Activated B cell treated with CpG ODN at 0.5 μM for 24 hours (primary cell): ENCODE measurements at regions not wholly inside any gene's neighbourhood (a gene's known extent, or its start where the extent isn't known, plus 50 kb on each side); places are given as distances from the start of the nearest gene placed in this dataset.
"Not testable (repeated sequence)": the region's sequence is repeated elsewhere in the genome, so short reads cannot be mapped to it uniquely, and the experiment has no call there.

ENCODE experiments used
- ATAC-seq: fragments of 200-7000 bp; cut with Tn5 transposase; one replicate; pipeline ENCODE4 v1.10.0; 2021; ENCODE audit warnings: low read depth, mild to moderate bottlenecking, moderate library complexity
- CTCF ChIA-PET: fragments of 350-600 bp; sonication (Branson Sonifier 250); formaldehyde crosslinking; loops from one replicate; lab custom pipeline; 2021; ENCODE audit warnings: antibody characterized with exemption; lab: Charles Lee
- POLR2A ChIA-PET: fragments of 350-600 bp; sonication (Branson Sonifier 250); formaldehyde crosslinking; loops from one replicate; lab custom pipeline; 2021; ENCODE audit warnings: antibody characterized with exemption; lab: Charles Lee
- DNase-seq: peaks from one replicate; pipeline ENCODE4 v3.0.0; 2022
- H3K27ac Mint-ChIP-seq: one replicate; pipeline ENCODE4 v1.8.0; 2020; ENCODE audit warnings: mixed read lengths
- H3K27me3 Mint-ChIP-seq: one replicate; pipeline ENCODE4 v1.8.0; 2021; ENCODE audit warnings: mixed read lengths
- H3K36me3 Mint-ChIP-seq: one replicate; pipeline ENCODE4 v1.8.0; 2021; ENCODE audit warnings: low read depth, mixed read lengths
- H3K4me1 Mint-ChIP-seq: one replicate; pipeline ENCODE4 v1.8.0; 2021; ENCODE audit warnings: mixed read lengths
- H3K4me3 Mint-ChIP-seq: one replicate; pipeline ENCODE4 v1.8.0; 2020; ENCODE audit warnings: mild to moderate bottlenecking, mixed read lengths
- H3K9me3 Mint-ChIP-seq: one replicate; pipeline ENCODE4 v1.8.0; 2020; ENCODE audit warnings: mixed read lengths
- intact Hi-C: fragments of 100-400 bp; cut with micrococcal nuclease; formaldehyde crosslinking; loops from one replicate; pipeline ENCODE4 v1.15.1; 2024
- TF ChIP-seq, protein P1 (sequence below): fragments of 200-600 bp; IDR thresholded peaks from one replicate; pipeline ENCODE4 v1.8.0; 2022; ENCODE audit warnings: antibody characterized with exemption, mild to moderate bottlenecking

DNA sequence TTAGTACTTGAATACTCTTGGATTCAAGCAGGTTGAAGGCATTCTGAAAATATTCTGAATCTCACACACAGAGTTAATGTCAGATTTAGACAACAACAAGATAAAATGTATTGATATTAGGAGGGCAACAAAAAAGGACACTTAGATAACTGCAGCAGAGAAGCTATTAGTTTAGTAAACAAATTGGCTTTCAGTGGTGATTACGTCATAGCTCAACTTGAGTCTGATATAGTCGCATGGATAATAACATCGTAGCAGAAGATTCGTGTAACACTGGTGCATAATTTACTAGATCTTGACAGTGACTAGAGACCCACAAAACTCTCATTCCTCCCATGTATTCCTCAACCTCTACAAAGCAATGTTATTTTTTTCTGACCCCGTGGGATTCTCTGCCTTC, 268.3 kb downstream of the KCNJ2 start:
- DNase-seq (no peak), ATAC-seq (no peak)
- H3K4me3 Mint-ChIP-seq, result no peak overlapping the region
- H3K36me3 Mint-ChIP-seq, result no peaks in the 10 kb centered on the region
- CTCF ChIA-PET, result no interaction called here
- H3K27ac Mint-ChIP-seq, result no peak overlapping the region
- no peaks in the 10 kb centered on the region for H3K4me1 Mint-ChIP-seq
- intact Hi-C loops, result no loop called here
- no peaks in the 10 kb centered on the region for H3K27me3 Mint-ChIP-seq
- TF ChIP-seq, protein P1, sequence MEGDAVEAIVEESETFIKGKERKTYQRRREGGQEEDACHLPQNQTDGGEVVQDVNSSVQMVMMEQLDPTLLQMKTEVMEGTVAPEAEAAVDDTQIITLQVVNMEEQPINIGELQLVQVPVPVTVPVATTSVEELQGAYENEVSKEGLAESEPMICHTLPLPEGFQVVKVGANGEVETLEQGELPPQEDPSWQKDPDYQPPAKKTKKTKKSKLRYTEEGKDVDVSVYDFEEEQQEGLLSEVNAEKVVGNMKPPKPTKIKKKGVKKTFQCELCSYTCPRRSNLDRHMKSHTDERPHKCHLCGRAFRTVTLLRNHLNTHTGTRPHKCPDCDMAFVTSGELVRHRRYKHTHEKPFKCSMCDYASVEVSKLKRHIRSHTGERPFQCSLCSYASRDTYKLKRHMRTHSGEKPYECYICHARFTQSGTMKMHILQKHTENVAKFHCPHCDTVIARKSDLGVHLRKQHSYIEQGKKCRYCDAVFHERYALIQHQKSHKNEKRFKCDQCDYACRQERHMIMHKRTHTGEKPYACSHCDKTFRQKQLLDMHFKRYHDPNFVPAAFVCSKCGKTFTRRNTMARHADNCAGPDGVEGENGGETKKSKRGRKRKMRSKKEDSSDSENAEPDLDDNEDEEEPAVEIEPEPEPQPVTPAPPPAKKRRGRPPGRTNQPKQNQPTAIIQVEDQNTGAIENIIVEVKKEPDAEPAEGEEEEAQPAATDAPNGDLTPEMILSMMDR, result no peak
- POLR2A ChIA-PET, result no interaction called here
- H3K9me3 Mint-ChIP-seq, result peaks cover 2% of the 10 kb centered on the region

GRCh38 chr17:70446446-70446845, 277.1 kb downstream of the KCNJ2 start:
- POLR2A ChIA-PET, result no interaction called here
- DNase-seq (no peak), ATAC-seq (no peak)
- intact Hi-C loops, result no loop called here
- H3K4me1 Mint-ChIP-seq, result no peaks in the 10 kb centered on the region
- CTCF ChIA-PET, result no interaction called here
- H3K27me3 Mint-ChIP-seq, result no peaks in the 10 kb centered on the region
- H3K4me3 Mint-ChIP-seq, result no peak overlapping the region
- H3K9me3 Mint-ChIP-seq, result peaks cover 6% of the 10 kb centered on the region
- H3K27ac Mint-ChIP-seq, result no peak overlapping the region
- TF ChIP-seq, protein P1, result no peak
- no peaks in the 10 kb centered on the region for H3K36me3 Mint-ChIP-seq

- H3K4me1 Mint-ChIP-seq, result no peaks in the 10 kb centered on the region
- H3K36me3 Mint-ChIP-seq, result no peaks in the 10 kb centered on the region
- ATAC-seq, result no peak
- H3K4me3 Mint-ChIP-seq, result no peak overlapping the region
- ChIA-PET CTCF (no interaction called here), POLR2A (no interaction called here)
- DNase-seq, result no peak
- TF ChIP-seq, protein P1, result no peak
- no peaks in the 10 kb centered on the region for H3K27me3 Mint-ChIP-seq
- intact Hi-C loops, result no loop called here
- peaks cover 6% of the 10 kb centered on the region for H3K9me3 Mint-ChIP-seq
- H3K27ac Mint-ChIP-seq, result no peak overlapping the region
These were observed 278.3 kb downstream of the KCNJ2 start for GRCh38 chr17:70447588-70447987.

- H3K4me1 Mint-ChIP-seq, CTCF ChIA-PET, ATAC-seq, intact Hi-C loops, H3K27ac Mint-ChIP-seq, DNase-seq, H3K27me3 Mint-ChIP-seq, H3K4me3 Mint-ChIP-seq, POLR2A ChIA-PET, H3K9me3 Mint-ChIP-seq, H3K36me3 Mint-ChIP-seq: not testable (repeated sequence)
These were observed 283.7 kb downstream of the KCNJ2 start for GRCh38 chr17:70453075-70453474.

DNA sequence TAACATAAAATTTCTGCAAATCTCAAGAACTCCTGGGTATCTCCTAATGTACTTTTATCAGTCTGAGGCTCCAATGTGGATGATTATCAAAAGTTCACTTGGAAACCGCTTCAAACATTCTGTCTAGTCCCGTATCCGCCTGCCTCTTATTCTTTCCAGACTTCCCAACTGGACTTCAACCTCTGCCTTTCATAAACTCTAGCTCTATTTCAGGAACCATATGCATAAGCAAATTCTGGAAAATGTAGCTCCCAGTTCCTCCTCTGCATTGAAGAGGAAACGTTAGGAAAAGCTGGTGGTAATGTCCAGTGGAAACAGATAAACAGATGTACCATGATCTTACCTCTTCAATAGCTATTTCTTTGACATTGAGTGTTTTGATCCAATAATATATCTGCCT, 285.0 kb downstream of the KCNJ2 start:
- H3K27ac Mint-ChIP-seq, result no peak overlapping the region
- H3K9me3 Mint-ChIP-seq, result peaks cover 3% of the 10 kb centered on the region
- ATAC-seq (no peak), DNase-seq (no peak)
- H3K27me3 Mint-ChIP-seq, result no peaks in the 10 kb centered on the region
- no peak overlapping the region for H3K4me3 Mint-ChIP-seq
- intact Hi-C loops, result no loop called here
- H3K36me3 Mint-ChIP-seq, result no peaks in the 10 kb centered on the region
- H3K4me1 Mint-ChIP-seq, result no peaks in the 10 kb centered on the region
- TF ChIP-seq, protein P1, result no peak
- POLR2A ChIA-PET, result no interaction called here
- CTCF ChIA-PET, result no interaction called here

GRCh38 chr17:70454908-70455307, 285.6 kb downstream of the KCNJ2 start:
- no peaks in the 10 kb centered on the region for H3K27me3 Mint-ChIP-seq
- no peak overlapping the region for H3K27ac Mint-ChIP-seq
- no peak for ATAC-seq
- CTCF ChIA-PET, result no interaction called here
- H3K4me1 Mint-ChIP-seq, result no peaks in the 10 kb centered on the region
- H3K36me3 Mint-ChIP-seq, result no peaks in the 10 kb centered on the region
- no peak for DNase-seq
- peaks cover 3% of the 10 kb centered on the region for H3K9me3 Mint-ChIP-seq
- POLR2A ChIA-PET, result no interaction called here
- H3K4me3 Mint-ChIP-seq, result no peak overlapping the region
- intact Hi-C loops, result no loop called here
- TF ChIP-seq, protein P1, result no peak
